Middle frontal gyrus (tissue), 1 donor: ENCODE measurements at regions not wholly inside any gene's neighbourhood (a gene's known extent, or its start where the extent isn't known, plus 50 kb on each side); places are given as distances from the start of the nearest gene placed in this dataset.

Source experiments
- DNase-seq: peaks from one replicate; pipeline ENCODE4 v3.0.0-alpha.2; 2015; ENCODE audit warnings: low spot score; ENCODE audit errors: extremely low spot score

- DNase-seq = no peak
Observed at GRCh38 chr17:33473061-33473460, 180.0 kb upstream of the ASIC2 start.

- DNase-seq = no peak
Observed at GRCh38 chr17:33474789-33475188, 181.7 kb upstream of the ASIC2 start.

GRCh38 chr17:33475594-33475993, 182.5 kb upstream of the ASIC2 start:
- DNase-seq = no peak

GRCh38 chr17:33481652-33482051, 188.6 kb upstream of the ASIC2 start:
- no peak for DNase-seq

GRCh38 chr17:33482636-33483035, 189.5 kb upstream of the ASIC2 start:
- DNase-seq = no peak

- DNase-seq = no peak
Observed at GRCh38 chr17:33484559-33484958, 191.5 kb upstream of the ASIC2 start.

- DNase-seq = no peak
Observed at GRCh38 chr17:33486135-33486885, 193.2 kb upstream of the ASIC2 start.

DNA sequence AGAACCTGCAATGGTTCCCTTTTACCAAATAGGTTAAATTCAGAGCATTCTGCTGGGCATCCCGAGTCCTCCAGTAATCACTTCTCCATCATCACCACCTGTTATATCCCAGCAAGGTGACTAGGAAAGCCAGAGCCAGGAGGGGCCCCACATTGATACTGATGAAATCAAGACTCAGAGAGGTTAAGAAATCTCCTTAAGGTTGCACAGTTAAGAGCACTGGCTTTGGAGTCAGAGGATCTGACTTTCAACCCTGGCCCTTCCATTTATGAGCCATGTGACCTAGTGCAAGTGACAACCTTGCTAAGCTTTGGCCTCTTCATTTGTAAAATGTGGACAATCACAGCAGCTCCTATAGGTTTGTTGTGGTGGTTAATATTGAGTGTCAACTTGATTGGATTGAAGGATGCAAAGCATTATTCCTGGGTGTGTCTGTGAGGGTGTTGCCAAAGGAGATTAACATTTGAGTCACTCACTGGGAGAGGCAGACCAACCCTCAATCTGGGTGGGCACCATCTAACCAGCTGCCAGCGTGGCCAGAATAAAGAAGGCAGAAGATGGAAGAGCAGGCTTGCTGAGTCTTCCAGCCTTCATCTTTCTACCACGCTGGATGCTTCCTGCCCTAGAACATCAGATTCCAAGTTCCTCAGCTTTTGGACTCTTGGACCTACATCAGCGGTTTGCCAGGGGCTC, 194.2 kb upstream of the ASIC2 start:
- DNase-seq = no peak

GRCh38 chr17:33491871-33492481, 198.9 kb upstream of the ASIC2 start:
- no peak for DNase-seq

- DNase-seq = no peak
Observed at GRCh38 chr17:33492731-33493265, 199.7 kb upstream of the ASIC2 start.

DNA sequence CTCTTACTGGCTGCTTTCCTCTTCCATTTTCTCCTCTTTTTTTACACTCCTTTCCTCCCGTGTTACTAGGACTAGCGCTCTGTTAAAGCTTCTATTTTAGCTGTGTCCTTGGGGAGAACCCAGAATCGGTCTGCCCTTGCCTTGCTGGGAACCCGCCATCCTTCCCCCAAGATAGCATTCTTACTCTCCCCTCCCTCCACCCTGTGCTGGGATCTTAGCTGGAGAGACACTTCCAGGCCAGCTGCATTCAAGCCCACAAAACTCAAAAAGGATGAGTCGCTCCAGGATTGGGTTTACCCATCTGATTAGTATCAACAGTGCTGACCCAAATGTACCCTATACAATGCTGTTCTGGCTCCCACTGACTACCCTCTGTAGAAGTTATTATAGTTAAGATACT, 200.5 kb upstream of the ASIC2 start:
- DNase-seq = no peak

DNA sequence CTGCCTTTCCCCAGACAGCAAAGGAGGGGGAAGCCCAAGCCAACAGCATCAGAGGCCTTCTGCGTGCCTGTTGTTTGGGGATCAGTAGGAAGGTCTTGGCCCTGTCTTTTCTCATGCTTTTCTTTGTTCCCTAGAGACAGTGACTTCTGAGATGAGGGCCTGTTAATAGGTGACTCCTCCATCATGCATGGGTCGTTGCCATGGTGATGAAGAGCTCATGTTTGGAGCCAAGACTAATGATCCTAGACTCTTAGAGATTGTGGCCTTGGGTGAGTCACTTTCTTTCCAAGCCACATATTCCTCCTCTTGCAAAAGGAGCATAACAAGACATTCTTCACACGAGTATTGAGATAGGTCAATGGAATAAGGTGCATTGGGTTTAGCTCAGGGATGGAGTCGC, 201.1 kb upstream of the ASIC2 start:
- no peak for DNase-seq

- DNase-seq = no peak
Observed at GRCh38 chr17:33497623-33498022, 204.5 kb upstream of the ASIC2 start.

- no peak for DNase-seq
Observed at GRCh38 chr17:33498069-33498468, 205.0 kb upstream of the ASIC2 start.

- DNase-seq = no peak
Observed at GRCh38 chr17:33499040-33499439, 205.9 kb upstream of the ASIC2 start.

- no peak for DNase-seq
Observed at GRCh38 chr17:33500151-33500550, 207.1 kb upstream of the ASIC2 start.

GRCh38 chr17:33501185-33501584, 208.1 kb upstream of the ASIC2 start:
- no peak for DNase-seq

- DNase-seq = no peak
Observed at GRCh38 chr17:33504571-33504970, 211.5 kb upstream of the ASIC2 start.

DNA sequence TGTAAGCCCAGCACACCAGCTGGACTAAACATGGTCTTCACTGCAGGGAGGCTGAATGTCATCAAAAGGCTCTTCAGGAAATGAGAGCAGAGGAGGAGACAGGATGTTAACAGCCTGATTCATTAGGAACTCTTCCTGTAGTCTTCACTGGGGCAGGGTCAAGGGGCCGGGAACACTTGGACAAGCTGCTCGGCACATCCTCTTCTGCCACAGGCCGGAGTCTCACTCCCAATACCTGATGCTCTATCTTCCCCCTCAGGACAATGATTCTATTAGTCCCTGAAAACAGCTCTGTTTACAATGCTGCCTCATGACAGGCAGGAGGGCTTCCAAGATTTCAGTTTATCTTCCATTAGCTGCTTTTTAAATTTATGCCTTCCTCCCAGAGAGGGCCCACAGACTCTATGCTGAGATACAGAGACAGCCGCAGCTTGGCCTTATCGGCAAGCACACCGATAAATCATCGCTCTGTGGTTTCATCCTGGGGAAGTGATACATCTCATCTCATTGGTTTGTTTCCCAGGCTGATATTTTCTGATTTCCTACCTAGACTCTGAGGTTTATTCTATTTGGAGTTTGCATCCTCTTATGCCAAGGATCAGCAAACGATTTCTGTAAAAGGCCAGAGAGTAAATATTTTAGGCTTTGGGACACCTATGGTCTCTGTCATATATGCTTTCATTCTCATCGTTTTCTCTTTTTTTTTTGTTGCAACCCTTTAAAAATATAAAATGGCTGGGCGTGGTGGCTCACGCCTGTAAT, 214.0 kb upstream of the ASIC2 start:
- DNase-seq = no peak

DNA sequence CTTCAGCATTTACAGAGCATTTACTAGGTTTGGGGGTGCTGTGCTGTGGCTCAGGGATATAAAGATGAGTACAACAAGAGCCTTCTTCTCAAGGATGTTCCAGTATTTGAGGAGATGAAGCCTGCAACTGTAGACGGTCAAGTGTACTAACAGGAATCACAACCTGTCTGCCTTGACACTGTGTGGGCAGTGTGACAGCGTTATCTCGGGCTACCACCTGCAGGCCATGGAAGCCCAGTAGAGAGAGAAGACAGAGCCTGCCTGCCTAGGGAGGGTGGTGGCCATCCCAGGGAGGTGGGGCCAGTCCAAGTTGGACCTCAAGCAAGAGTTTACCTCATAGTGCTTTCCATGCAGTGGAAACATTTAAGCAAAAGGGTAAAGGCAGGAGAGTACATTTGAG, 215.1 kb upstream of the ASIC2 start:
- DNase-seq = no peak

DNA sequence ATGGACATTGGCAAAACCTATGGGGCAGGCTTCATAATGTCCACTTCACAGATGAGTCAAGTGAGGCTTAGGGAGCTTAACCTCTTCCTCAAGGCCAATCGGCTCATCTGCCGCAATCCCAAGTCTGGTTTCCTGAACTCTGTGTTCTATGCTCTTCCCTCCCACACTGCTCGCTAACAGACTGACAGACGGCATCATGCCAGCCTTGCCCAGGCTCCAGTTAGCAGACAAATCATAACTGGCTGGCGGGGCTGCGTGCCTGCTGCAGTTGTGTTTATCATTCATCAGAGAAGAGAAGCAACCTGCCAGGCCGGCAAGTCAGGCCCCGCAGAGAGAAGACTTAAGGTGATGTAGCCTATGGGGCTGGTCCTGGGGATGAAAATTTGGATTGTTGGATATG, 216.2 kb upstream of the ASIC2 start:
- DNase-seq = no peak

GRCh38 chr17:33511670-33512069, 218.6 kb upstream of the ASIC2 start:
- no peak for DNase-seq
